ENCODE measurements at regions not wholly inside any gene's neighbourhood (a gene's known extent, or its start where the extent isn't known, plus 50 kb on each side); places are given as distances from the start of the nearest gene placed in this dataset.
A peak's percentile ranks its signal among the peaks of the same experiment; 100 is the strongest.

DNA sequence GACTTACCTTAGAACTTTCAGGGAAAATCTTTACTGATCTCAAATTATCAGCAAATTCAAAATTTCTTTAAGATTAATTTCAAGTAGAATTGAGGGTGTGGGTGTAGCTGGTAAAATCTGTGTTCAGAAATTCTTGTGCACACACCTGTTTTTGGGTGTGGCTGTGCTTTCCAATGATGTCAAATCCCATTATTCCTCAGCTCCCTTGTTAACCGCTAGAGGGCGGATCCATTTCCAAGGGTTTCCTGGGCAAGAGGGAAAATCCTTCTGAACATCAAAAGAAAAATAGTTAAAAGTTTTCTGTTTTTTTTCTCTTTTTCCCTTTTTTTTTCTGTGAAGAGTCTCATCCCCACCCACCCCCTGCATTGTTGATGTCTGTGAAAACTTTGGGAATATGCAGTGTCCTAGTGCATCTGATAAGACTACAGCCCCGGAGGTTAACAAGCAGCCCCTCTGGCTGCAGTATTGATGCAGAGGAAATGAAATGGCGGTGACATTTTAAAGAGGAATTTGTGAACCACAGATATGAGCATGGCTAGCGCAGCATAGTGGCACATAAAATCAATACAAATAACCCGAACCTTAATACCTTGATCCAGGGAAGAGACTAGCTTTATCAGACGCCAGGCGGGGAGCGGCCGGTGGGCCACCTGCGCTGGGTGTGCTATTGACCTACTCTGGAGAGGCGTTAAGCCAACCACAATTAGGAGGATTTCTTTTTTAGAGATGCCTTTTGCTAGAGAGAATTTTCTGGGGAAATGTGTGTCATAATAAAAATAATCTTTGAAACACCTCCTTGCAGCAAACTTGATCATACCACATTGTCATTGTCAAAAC lies 130.9 kb downstream of the FOXA2 start (continued):
- TF ChIP-seq, protein P1, sequence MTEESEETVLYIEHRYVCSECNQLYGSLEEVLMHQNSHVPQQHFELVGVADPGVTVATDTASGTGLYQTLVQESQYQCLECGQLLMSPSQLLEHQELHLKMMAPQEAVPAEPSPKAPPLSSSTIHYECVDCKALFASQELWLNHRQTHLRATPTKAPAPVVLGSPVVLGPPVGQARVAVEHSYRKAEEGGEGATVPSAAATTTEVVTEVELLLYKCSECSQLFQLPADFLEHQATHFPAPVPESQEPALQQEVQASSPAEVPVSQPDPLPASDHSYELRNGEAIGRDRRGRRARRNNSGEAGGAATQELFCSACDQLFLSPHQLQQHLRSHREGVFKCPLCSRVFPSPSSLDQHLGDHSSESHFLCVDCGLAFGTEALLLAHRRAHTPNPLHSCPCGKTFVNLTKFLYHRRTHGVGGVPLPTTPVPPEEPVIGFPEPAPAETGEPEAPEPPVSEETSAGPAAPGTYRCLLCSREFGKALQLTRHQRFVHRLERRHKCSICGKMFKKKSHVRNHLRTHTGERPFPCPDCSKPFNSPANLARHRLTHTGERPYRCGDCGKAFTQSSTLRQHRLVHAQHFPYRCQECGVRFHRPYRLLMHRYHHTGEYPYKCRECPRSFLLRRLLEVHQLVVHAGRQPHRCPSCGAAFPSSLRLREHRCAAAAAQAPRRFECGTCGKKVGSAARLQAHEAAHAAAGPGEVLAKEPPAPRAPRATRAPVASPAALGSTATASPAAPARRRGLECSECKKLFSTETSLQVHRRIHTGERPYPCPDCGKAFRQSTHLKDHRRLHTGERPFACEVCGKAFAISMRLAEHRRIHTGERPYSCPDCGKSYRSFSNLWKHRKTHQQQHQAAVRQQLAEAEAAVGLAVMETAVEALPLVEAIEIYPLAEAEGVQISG (CRISPR knock-in tag; IDR thresholded peaks at IDR 0.05) = no peak
- TF ChIP-seq PAF1 (CRISPR knock-in tag; IDR thresholded peaks at IDR 0.05) (no peak), ZSCAN12 (CRISPR knock-in tag; IDR thresholded peaks at IDR 0.05) (no peak), FIP1L1 (IDR thresholded peaks at IDR 0.05; ENCODE audit: borderline replicate concordance, insufficient read depth, low read depth, low read length) (no peak), EEA1 (CRISPR knock-in tag; IDR thresholded peaks at IDR 0.05; ENCODE audit: borderline replicate concordance) (no peak), SRSF4 (IDR thresholded peaks at IDR 0.05; ENCODE audit: low read depth, low read length, poor library complexity, severe bottlenecking) (no peak), ATF1 (CRISPR knock-in tag; IDR thresholded peaks at IDR 0.05) (peak; percentile 27; the same call in 1 of the 2 replicates), REL (CRISPR knock-in tag; conservative IDR thresholded peaks at IDR 0.05) (no peak), RFXAP (CRISPR knock-in tag; IDR thresholded peaks at IDR 0.05; ENCODE audit: borderline replicate concordance) (no peak), ZMYM3 (CRISPR knock-in tag; IDR thresholded peaks at IDR 0.05) (no peak), ZNF3 (CRISPR knock-in tag; IDR thresholded peaks at IDR 0.05) (no peak)
- TF ChIP-seq, protein P2, sequence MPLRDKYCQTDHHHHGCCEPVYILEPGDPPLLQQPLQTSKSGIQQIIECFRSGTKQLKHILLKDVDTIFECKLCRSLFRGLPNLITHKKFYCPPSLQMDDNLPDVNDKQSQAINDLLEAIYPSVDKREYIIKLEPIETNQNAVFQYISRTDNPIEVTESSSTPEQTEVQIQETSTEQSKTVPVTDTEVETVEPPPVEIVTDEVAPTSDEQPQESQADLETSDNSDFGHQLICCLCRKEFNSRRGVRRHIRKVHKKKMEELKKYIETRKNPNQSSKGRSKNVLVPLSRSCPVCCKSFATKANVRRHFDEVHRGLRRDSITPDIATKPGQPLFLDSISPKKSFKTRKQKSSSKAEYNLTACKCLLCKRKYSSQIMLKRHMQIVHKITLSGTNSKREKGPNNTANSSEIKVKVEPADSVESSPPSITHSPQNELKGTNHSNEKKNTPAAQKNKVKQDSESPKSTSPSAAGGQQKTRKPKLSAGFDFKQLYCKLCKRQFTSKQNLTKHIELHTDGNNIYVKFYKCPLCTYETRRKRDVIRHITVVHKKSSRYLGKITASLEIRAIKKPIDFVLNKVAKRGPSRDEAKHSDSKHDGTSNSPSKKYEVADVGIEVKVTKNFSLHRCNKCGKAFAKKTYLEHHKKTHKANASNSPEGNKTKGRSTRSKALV (CRISPR knock-in tag; IDR thresholded peaks at IDR 0.05) = no peak
- TF ChIP-seq, protein P3, sequence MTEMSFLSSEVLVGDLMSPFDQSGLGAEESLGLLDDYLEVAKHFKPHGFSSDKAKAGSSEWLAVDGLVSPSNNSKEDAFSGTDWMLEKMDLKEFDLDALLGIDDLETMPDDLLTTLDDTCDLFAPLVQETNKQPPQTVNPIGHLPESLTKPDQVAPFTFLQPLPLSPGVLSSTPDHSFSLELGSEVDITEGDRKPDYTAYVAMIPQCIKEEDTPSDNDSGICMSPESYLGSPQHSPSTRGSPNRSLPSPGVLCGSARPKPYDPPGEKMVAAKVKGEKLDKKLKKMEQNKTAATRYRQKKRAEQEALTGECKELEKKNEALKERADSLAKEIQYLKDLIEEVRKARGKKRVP (CRISPR knock-in tag; IDR thresholded peaks at IDR 0.05) = no peak
- TF ChIP-seq, protein P4, sequence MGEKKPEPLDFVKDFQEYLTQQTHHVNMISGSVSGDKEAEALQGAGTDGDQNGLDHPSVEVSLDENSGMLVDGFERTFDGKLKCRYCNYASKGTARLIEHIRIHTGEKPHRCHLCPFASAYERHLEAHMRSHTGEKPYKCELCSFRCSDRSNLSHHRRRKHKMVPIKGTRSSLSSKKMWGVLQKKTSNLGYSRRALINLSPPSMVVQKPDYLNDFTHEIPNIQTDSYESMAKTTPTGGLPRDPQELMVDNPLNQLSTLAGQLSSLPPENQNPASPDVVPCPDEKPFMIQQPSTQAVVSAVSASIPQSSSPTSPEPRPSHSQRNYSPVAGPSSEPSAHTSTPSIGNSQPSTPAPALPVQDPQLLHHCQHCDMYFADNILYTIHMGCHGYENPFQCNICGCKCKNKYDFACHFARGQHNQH (CRISPR knock-in tag; IDR thresholded peaks at IDR 0.05) = no peak
- TF ChIP-seq, protein P5, sequence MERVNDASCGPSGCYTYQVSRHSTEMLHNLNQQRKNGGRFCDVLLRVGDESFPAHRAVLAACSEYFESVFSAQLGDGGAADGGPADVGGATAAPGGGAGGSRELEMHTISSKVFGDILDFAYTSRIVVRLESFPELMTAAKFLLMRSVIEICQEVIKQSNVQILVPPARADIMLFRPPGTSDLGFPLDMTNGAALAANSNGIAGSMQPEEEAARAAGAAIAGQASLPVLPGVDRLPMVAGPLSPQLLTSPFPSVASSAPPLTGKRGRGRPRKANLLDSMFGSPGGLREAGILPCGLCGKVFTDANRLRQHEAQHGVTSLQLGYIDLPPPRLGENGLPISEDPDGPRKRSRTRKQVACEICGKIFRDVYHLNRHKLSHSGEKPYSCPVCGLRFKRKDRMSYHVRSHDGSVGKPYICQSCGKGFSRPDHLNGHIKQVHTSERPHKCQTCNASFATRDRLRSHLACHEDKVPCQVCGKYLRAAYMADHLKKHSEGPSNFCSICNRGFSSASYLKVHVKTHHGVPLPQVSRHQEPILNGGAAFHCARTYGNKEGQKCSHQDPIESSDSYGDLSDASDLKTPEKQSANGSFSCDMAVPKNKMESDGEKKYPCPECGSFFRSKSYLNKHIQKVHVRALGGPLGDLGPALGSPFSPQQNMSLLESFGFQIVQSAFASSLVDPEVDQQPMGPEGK (CRISPR knock-in tag; IDR thresholded peaks at IDR 0.05) = peak; percentile 62
- TF ChIP-seq, protein P6, sequence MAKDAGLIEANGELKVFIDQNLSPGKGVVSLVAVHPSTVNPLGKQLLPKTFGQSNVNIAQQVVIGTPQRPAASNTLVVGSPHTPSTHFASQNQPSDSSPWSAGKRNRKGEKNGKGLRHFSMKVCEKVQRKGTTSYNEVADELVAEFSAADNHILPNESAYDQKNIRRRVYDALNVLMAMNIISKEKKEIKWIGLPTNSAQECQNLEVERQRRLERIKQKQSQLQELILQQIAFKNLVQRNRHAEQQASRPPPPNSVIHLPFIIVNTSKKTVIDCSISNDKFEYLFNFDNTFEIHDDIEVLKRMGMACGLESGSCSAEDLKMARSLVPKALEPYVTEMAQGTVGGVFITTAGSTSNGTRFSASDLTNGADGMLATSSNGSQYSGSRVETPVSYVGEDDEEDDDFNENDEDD (CRISPR knock-in tag; IDR thresholded peaks at IDR 0.05; ENCODE audit: borderline replicate concordance) = no peak; the same call in 1 of the 2 replicates
- TF ChIP-seq, protein P7, sequence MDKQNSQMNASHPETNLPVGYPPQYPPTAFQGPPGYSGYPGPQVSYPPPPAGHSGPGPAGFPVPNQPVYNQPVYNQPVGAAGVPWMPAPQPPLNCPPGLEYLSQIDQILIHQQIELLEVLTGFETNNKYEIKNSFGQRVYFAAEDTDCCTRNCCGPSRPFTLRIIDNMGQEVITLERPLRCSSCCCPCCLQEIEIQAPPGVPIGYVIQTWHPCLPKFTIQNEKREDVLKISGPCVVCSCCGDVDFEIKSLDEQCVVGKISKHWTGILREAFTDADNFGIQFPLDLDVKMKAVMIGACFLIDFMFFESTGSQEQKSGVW (CRISPR knock-in tag; IDR thresholded peaks at IDR 0.05; ENCODE audit: borderline replicate concordance) = no peak

All from HepG2 (cell line).